ENCODE measurements at regions not wholly inside any gene's neighbourhood (a gene's known extent, or its start where the extent isn't known, plus 50 kb on each side); places are given as distances from the start of the nearest gene placed in this dataset.

DNA sequence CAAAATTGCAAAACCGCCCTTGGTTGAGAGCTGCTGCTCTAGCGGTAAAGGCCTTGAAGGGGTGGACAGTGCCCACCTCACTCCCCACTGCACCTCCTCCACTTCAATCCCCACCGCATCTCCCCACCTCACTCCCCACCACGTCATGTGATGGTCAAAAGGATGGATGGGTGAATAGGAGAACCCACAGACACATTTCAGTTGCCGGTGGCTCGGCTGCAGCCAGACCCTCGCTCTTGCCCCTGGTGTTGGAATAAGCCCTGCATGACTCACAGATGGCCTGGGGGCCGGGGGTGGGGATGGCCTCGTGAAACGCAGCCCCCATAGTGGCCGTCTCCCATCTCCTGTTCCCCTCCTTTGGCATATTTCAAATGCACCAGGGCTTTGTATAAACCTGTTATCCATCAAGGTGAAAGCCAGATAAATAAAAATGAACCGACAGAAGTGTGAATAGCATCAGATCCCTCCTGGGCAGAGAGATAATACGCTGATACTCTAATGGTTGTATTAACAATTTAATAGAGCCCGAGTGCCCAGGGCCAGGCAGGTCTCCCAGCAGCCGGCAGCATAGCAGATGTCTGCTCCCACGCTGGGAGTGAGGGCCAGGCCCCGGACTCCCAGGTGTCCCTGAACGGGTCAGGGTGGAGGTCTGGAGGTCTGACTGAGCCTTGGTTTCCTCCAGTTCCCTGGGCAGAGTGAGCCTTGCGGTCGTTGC is 300.3 kb downstream of the NPHP4 start:
- intact Hi-C loops (cut with DNase I; ENCODE audit: low total_unique reads) = no loop called here
- no peak for TF ChIP-seq POLR2A (IDR thresholded peaks at IDR 0.05)
- TF ChIP-seq, protein P1, sequence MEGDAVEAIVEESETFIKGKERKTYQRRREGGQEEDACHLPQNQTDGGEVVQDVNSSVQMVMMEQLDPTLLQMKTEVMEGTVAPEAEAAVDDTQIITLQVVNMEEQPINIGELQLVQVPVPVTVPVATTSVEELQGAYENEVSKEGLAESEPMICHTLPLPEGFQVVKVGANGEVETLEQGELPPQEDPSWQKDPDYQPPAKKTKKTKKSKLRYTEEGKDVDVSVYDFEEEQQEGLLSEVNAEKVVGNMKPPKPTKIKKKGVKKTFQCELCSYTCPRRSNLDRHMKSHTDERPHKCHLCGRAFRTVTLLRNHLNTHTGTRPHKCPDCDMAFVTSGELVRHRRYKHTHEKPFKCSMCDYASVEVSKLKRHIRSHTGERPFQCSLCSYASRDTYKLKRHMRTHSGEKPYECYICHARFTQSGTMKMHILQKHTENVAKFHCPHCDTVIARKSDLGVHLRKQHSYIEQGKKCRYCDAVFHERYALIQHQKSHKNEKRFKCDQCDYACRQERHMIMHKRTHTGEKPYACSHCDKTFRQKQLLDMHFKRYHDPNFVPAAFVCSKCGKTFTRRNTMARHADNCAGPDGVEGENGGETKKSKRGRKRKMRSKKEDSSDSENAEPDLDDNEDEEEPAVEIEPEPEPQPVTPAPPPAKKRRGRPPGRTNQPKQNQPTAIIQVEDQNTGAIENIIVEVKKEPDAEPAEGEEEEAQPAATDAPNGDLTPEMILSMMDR (IDR thresholded peaks at IDR 0.05 in 4 of 5, conservative IDR thresholded peaks at IDR 0.05 in 1 of 5) = no peak

GRCh38 chr1:5690898-5691297 is 301.3 kb downstream of the NPHP4 start:
- no peak for TF ChIP-seq POLR2A (IDR thresholded peaks at IDR 0.05)
- TF ChIP-seq, protein P1 (IDR thresholded peaks at IDR 0.05 in 4 of 5, conservative IDR thresholded peaks at IDR 0.05 in 1 of 5) = no peak
- Histone ChIP-seq H3K27ac (no peak overlapping the region), H3K9me3 (no peaks in the 10 kb centered on the region), H3K27me3 (no peaks in the 10 kb centered on the region), H3K36me3 (no peaks in the 10 kb centered on the region), H3K4me1 (no peaks in the 10 kb centered on the region), H3K4me3 (no peak overlapping the region)
- DNase-seq (no peak), ATAC-seq (no peak)
- in situ Hi-C loops (cut with MboI; ENCODE audit: low sequenced_read_pairs in 4 of 4) = no loop called here
- intact Hi-C loops (cut with DNase I; ENCODE audit: low total_unique reads) = no loop called here

More for the DNA sequence above, 300.3 kb downstream of the NPHP4 start:
- Histone ChIP-seq H3K27me3 (no peaks in the 10 kb centered on the region), H3K4me1 (no peaks in the 10 kb centered on the region), H3K36me3 (no peaks in the 10 kb centered on the region), H3K27ac (no peak overlapping the region), H3K4me3 (no peak overlapping the region), H3K9me3 (no peaks in the 10 kb centered on the region)
- ATAC-seq (no peak), DNase-seq (no peak)
- in situ Hi-C loops (cut with MboI; ENCODE audit: low sequenced_read_pairs in 4 of 4) = no loop called here

- no peak overlapping the region for H3K4me3 ChIP-seq
- no peak overlapping the region for H3K27ac ChIP-seq
- no peaks in the 10 kb centered on the region for H3K27me3 ChIP-seq
- DNase-seq (no peak), ATAC-seq (no peak)
- intact Hi-C loops (cut with DNase I; ENCODE audit: low total_unique reads) (no loop called here), in situ Hi-C loops (cut with MboI; ENCODE audit: low sequenced_read_pairs in 4 of 4) (no loop called here)
- no peaks in the 10 kb centered on the region for H3K4me1 ChIP-seq
- no peaks in the 10 kb centered on the region for H3K36me3 ChIP-seq
- no peaks in the 10 kb centered on the region for H3K9me3 ChIP-seq
- TF ChIP-seq, protein P1 (IDR thresholded peaks at IDR 0.05 in 4 of 5, conservative IDR thresholded peaks at IDR 0.05 in 1 of 5) = no peak
- no peak for TF ChIP-seq POLR2A (IDR thresholded peaks at IDR 0.05)
Observed at GRCh38 chr1:5690291-5690690, 301.9 kb downstream of the NPHP4 start.

DNA sequence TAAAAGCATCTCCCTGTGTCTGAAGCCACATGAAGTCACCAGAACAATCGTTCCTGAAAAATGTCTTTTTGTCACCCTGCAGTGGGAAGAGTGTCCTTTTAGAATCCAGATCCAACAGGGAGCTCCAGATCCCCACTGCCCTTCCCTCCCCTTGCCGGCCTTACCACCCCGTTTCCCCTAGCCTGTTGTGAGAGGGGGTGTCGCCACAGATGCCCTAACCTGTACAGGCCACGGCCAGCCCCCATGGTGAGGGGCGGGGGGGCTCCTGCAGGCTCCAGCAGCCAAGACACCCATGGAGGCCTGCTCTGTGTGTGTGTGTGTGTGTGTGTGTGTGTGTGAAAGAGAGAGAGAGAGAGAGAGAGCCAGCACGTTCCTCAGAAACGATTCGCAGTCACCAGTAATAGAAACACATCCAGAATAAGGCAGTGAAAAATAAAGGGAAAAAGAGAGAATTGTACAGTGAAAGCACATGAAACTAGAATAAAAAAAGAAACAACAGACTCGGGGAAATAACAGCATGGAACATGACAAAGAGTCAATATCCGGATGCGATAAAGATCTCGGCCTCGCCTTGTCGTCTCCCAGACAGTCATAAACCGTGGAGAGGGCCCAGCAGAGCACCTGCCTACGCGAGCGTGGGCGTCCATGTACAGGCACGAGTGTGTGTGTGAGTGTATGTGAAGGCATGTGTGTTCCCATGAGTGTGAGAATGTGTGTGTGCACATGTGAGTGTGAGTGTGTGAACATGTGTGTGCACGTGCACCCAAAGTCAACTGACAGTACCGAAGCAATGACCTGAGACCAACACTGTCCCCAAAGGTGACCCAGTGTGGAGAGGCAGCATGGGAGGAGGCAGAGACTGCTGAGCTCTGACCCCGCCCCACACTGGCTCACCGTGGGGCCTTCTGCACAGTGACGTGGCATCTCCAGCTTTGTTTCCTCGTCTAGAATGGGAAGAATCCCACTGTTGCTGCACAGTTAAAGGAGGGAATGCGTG is 303.8 kb downstream of the NPHP4 start:
- DNase-seq (no peak), ATAC-seq (no peak)
- Histone ChIP-seq H3K9me3 (no peaks in the 10 kb centered on the region), H3K27me3 (no peaks in the 10 kb centered on the region), H3K4me3 (no peak overlapping the region), H3K27ac (no peak overlapping the region), H3K36me3 (no peaks in the 10 kb centered on the region), H3K4me1 (no peaks in the 10 kb centered on the region)
- in situ Hi-C loops (cut with MboI; ENCODE audit: low sequenced_read_pairs in 4 of 4) = no loop called here
- TF ChIP-seq POLR2A (IDR thresholded peaks at IDR 0.05) = no peak
- TF ChIP-seq, protein P1 (IDR thresholded peaks at IDR 0.05 in 4 of 5, conservative IDR thresholded peaks at IDR 0.05 in 1 of 5) = no peak
- intact Hi-C loops (cut with DNase I; ENCODE audit: low total_unique reads) = no loop called here

Measured in gastrocnemius medialis (tissue), 4 donors.